ENCODE measurements at regions not wholly inside any gene's neighbourhood (a gene's known extent, or its start where the extent isn't known, plus 50 kb on each side); places are given as distances from the start of the nearest gene placed in this dataset.

DNA sequence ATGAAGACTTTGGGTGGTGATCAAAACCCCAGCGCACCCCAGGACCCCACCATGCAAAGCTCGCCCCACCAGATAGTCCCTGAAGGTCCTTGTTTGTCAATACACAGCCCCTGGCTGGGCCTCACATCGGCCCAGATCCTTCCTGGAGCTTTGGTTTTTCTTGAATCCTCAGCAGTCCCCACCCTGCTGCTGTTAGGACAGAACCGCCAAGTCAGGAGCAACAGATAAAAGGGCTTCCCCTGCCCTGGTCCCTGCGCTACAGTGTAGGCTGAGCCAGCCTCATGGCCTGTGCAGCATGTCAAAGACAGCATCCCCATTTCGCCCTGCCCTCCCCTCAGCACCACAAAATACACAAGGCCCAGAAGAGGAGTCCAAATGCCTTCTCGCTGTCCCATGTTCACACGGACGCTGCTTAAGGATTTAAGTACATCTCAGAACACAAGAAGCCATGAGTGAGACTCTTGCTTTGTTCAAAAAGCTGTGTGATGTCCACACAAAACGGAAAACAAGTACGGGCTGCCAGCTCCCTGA lies 65.7 kb downstream of the PSMG1 start:
- no peak overlapping the region for H2AK5ac ChIP-seq (ENCODE audit: insufficient read length, low read length)
- no peak overlapping the region for H2BK5ac ChIP-seq (ENCODE audit: insufficient read length, low read length)
- H3K9me3 ChIP-seq (ENCODE audit: control insufficient read depth, low read depth, low read length) = no peaks in the 10 kb centered on the region
- H3T11ph ChIP-seq (ENCODE audit: low read length) = no peak overlapping the region
- no peak overlapping the region for H4K5ac ChIP-seq (ENCODE audit: insufficient read length, low read depth, low read length)
- Mint-ChIP-seq H3K4me1 (peaks cover 12 to 14% of the 10 kb centered on the region in 2 experiments), H3K36me3 (ENCODE audit: insufficient read depth in 1 of 3, low read depth in 3 of 3) (no peaks in the 10 kb centered on the region; a peak in 2 of 7 replicates), H3K9me3 (no peaks in the 10 kb centered on the region; a peak in 1 of 5 replicates), H3K4me3 (no peak overlapping the region), H3K27ac (peak overlapping the region in 1 of 3 experiments; percentile 77; a peak in 1 of 7 replicates), H3K27me3 (ENCODE audit: low read depth) (no peaks in the 10 kb centered on the region; the same call in 1 of the 2 replicates)
- no peaks in the 10 kb centered on the region for H3K79me2 ChIP-seq (ENCODE audit: insufficient read depth, low read length)
- no peak overlapping the region for H2BK15ac ChIP-seq (ENCODE audit: low read depth, low read length)
- H3K79me1 ChIP-seq (ENCODE audit: insufficient read depth, low read depth, low read length, poor library complexity, severe bottlenecking) = no peaks in the 10 kb centered on the region
- H2BK12ac ChIP-seq (ENCODE audit: insufficient read length, low read depth, low read length) = no peak overlapping the region
- H3K4ac ChIP-seq (ENCODE audit: low read depth, low read length) = no peak overlapping the region
- H3K56ac ChIP-seq (ENCODE audit: insufficient read length, low read depth, low read length) = no peak overlapping the region
- no peak overlapping the region for H4K8ac ChIP-seq (replicated peaks; ENCODE audit: insufficient read length, low read depth, low read length)
- H4K91ac ChIP-seq (ENCODE audit: insufficient read length, low read depth, low read length) = no peak overlapping the region
- no peak overlapping the region for H3K18ac ChIP-seq (ENCODE audit: insufficient read length, low read depth, low read length)
- H3K27ac ChIP-seq (ENCODE audit: insufficient read length, low read depth, low read length) = no peak overlapping the region
- no peaks in the 10 kb centered on the region for H3K4me1 ChIP-seq (ENCODE audit: insufficient read depth, low read length)
- H2AFZ ChIP-seq (ENCODE audit: low read length) = no peak overlapping the region
- H3K9ac ChIP-seq (ENCODE audit: extremely low read depth, insufficient read length, low read length) = no peak overlapping the region
- H4K20me1 ChIP-seq (ENCODE audit: control insufficient read depth, insufficient read depth, insufficient read length) = no peaks in the 10 kb centered on the region
- H3K23ac ChIP-seq (ENCODE audit: insufficient read length, low read depth, low read length) = no peak overlapping the region
- H2BK20ac ChIP-seq (ENCODE audit: low read depth, low read length, poor library complexity, severe bottlenecking) = no peak overlapping the region
- H3K23me2 ChIP-seq (ENCODE audit: insufficient read length, low read depth, low read length, poor library complexity, severe bottlenecking) = no peaks in the 10 kb centered on the region
- H2BK120ac ChIP-seq (ENCODE audit: low read depth, low read length, poor library complexity, severe bottlenecking) = no peak overlapping the region
- DNase-seq = no peak
- H3K27me3 ChIP-seq (ENCODE audit: insufficient read depth, low read length) = no peaks in the 10 kb centered on the region
- WGBS (ENCODE audit: extremely low coverage, insufficient read length, low lambda C conversion rate) = no CpG with 5 or more reads among the region's 11 CpGs
- H3K4me2 ChIP-seq (ENCODE audit: insufficient read depth, insufficient read length, low read length) = no peak overlapping the region
- H3K14ac ChIP-seq (ENCODE audit: insufficient read depth, low read length) = no peak overlapping the region
- no peak for TF ChIP-seq CTCF (conservative IDR thresholded peaks at IDR 0.05)
